Stimulated activated CD4-positive, alpha-beta T cell treated with anti-CD3 and anti-CD28 coated beads, TNF-alpha, amount 100 ng/mL, for 48 hours (primary cell): ENCODE measurements at regions not wholly inside any gene's neighbourhood (a gene's known extent, or its start where the extent isn't known, plus 50 kb on each side); places are given as distances from the start of the nearest gene placed in this dataset.
"Not testable (repeated sequence)": the region's sequence is repeated elsewhere in the genome, so short reads cannot be mapped to it uniquely, and the experiment has no call there.

Experiments
- DNase-seq, 3 donors: peaks; one replicate each; pipeline ENCODE4 v3.0.0-alpha.2; 2020; ENCODE audit warnings: low read depth in 3 of 3

DNA sequence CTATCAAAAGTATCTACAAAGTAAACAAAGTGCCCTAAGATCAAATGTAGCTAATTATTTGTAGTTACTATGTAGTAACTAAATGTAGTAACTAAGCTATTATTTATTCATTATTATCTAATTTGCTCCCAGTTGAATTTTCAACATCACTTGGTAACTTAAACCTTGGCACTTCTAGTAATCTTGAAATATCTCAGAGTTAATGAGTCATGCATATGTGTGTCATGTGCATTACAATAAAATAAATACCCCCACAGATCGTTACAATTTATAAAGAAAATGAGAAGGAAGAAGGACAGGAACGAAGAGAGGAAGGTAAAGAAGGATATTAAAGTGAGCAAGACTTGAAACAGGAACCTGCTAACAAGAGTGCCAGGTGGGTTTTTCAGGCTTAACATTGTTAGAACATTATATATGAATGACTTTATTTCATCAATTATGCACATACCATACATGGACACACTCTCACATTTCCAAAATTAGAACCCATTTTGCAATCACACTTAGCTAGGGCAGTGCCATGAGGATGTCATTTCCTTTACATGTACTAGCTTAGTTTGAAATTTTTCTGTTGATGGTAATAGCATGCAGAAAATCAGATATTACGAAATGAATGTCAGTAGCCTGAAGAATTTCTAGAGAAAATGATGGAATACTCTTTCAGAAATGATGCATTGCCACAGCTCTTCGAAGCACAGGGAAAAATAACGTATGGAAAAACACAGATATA is 1670.4 kb upstream of the AGA start:
- DNase-seq, result no peak

DNA sequence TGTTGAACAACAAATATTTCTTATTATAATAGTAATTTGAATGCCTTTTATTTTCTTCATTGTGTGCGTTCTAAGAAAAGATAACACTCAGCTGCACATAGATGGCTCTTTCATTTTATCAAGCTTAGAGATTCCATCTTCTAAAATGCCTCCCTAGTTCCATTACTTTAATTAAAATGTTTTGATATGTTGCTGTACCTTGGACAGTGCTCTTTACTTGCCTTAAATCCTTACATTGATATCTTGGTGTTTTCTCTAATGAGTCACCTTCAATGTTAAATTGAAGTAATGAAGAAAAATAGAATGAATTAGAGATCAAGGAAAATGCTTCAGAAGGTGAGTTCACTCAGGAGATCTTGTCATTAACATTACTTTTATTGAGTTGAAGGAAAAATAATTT is 1672.4 kb upstream of the AGA start:
- DNase-seq, result no peak

DNA sequence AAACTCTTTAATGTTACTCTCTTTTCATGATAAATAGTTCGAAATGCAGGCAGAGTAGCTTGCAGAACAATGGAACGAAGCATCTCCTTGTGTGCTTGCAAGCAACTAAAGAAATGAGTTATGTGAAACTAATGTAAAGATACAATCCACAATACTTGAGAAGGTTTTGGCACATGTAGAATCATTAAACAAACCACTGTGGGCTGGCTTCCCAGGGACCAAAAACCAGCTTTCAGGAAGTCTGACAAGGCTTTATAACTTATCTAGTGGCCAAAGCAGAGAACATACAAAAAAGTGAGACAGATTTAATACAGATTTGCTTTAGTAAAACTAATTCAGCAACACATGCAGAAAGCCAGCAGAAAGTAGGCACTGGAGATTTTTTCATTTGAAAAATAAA is 1673.8 kb upstream of the AGA start:
- DNase-seq, result no peak

DNA sequence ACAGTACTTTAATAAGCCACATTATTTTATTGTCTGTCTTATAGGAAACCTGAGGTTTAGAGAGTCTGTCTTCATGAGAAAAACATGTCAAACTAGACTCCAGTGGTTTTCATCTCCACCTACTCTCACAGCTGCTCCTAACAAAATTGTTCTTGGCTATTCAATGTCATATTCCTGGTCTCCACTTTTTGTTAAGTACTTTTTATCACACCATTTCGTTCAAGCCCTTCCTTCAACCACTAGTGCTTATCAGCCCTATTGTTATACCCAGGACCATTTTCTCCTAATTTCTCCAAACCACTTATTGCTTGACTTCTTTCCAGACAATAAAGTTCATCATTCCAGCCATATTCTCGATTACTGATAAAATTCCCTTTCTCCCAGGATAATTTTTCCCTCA is 1674.3 kb upstream of the AGA start:
- no peak for DNase-seq

DNA sequence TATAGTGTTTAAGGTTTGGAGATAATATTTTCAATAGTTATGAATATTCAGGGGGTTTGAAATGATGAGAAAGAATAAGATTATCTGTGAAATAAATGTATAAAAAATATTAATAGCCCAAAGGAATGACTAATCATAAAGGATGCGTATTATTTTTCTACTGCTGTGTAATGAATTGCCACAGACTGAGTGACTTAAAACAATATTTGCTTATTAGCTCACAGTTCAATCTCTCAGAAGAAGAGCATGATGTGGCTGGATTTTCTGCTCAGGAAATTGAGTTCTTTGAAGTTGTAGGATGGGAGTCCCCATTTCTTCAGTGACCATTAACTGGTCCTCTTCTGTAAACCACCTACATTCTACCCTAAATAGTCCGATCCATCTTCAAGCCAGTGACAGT is 1680.8 kb upstream of the AGA start:
- DNase-seq, result no peak

DNA sequence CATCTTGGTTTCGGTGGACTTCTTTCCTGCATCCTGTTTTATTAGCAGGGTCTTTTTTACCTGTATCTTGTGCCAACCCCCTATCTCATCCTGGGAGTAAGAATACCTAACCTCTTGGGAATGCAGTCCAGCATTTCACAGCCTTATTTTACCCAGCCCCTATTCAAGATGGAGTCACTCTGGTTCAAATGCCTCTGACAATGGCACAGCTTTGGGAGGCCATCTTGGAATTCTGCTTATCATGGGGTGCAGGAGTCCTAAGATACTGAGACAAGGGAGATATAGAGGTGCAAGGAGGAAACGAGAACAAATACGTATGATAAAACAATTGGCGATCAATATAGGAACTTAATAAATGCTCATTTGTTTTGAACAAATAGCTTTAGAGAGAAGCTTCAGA is 1682.2 kb upstream of the AGA start:
- DNase-seq, result no peak

DNA sequence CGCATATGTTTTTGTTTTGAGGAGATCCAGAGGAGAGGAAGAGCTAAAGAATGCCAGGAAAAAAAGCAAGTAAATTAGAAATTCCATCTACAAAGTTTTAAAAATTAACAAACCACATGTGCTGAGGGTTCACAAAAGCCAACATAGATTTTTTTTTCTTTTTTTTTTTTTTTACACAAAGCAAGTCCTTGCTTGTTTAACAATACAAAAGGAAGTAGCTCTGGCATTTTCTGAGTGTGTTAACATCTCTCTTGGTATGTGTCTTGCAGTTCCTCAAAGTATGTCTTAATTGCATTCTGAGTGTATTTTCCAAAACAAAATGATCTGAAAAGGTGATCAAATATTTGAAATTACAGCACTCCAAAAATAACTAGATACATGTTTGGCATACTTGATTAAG is 1682.7 kb upstream of the AGA start:
- DNase-seq, result no peak

DNA sequence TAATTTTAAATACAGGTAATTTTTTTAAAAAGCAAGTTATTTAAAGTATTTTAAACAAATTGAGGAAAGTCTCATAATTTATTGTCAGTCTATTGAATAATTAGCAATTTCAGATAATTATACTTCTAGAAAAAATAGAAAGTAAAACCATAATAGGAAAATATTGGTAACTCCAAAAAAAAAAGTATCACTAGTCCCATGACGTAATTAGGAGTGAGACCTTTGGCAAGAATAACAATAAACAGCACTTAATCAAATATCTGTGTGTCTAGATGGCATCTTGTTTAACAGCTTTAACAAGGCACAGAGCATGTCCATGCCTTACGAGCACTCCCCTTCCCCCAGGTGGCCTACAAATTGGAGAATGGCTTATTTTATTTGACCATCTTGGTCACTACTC is 1683.6 kb upstream of the AGA start:
- DNase-seq, result no peak

DNA sequence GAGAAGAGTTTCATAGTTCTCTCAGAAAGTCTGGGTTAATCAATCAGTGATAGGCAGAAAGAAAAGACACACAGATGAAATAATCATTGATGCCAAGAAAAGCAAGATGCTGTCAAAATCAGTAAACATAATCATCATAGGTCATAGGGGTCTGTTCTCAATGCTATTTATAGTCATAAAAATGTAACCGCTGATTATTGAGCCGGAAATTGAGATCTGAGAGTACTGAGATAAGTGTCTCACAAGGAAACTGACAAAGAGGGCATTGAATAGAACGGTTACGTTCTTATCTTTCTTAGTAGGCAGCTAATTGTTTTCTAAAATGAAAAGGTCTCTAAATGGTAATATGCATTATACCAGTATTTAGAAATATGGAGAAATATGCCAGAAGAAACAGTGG is 1686.1 kb upstream of the AGA start:
- no peak for DNase-seq

DNA sequence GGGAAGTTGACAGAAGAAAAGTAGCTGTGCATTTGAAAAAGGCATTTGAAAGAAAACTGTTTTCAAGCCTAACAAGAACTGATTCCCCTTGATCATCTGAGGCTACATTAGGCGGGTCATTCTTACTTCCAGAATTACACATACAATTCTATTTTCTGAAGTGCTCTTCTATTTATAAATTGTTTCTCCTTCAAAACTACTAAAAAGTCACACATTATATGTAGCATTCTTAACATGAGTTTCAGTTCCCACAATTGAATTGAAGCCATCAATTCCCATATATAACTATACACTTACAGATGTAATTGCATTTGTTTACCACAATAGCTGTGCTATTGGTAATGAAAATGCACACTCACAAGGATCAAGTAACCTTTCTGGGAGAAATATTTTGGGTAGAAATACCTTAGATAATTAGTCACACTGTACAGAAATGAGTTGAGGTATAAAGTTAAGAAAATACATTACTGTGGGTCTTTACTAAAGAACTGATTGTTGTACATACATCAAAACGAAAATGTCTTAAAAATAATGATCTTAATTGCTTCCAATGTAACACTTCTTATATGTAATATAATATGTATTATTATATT is 1688.0 kb upstream of the AGA start:
- no peak for DNase-seq

DNA sequence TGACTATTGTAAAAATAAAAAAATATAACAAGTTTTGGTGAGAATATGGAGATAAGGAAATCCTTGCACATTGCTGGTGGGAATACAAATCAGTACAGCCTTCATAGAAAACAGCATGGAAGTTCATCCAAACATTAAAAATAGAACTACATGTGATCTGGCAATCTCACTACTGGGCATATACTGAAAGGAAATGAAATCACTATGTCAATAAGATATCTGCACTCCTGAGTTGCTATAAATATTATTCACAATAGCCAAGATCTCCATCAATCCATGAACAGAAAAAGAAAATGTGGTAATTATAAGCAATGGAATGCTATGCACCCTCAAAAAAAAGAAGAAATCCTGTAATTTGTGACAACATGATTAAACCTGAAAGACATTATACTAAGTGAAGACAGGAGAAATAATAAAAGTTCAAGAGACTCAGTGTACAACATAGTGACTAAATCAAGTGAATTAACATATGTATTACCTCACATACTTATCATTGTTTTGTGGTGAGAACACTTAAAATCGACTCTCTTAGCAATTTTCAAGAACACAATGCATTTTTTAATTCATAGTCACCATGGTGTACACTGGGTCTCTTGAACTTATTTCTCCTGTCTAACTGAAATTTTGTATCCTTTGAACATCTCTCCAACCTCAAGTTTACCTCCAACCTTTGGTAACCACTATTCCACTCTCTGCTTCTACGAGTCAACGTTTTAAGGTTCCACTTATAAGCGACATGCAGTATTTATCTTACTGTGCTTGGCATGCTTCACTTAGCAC is 1703.7 kb upstream of the AGA start:
- DNase-seq, result no peak

DNA sequence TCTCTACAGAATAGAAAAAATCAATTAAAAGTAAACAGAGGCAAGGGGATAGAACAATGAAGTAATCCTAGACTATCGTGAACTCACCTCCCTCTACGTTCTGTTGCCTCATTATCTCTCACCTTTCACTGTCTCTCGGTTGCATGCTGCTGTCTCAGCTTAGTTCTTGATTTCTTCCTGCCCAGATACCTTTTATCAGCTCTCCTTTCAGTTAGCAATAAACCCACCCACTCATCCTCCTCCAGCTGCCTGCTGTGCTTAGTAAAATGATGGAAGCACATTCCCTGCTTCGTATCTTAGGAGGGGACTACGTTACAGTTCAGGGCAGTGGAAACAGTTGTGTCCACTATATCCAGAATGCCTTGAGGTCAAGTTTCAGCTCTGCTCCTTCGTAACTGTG is 1709.5 kb upstream of the AGA start:
- no peak for DNase-seq

DNA sequence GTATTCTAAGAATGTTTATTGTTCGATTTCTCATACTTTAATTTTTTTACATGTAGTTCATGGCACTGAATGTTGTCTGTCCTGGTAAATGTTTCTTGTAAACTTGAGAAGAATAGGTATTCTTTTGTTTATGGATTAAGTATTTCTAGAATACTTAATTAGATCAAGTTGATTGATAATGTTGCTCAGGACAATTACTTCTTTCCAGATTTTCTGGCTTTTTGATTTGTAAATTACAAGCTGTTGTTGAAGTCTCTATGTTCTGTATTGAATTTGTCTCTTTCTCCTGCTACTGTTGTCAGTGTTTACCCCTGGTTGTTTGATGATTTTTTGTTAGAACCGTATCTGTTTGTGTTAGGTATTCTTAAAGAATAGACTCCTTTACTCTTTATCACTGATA is 1720.9 kb upstream of the AGA start:
- no peak for DNase-seq

DNA sequence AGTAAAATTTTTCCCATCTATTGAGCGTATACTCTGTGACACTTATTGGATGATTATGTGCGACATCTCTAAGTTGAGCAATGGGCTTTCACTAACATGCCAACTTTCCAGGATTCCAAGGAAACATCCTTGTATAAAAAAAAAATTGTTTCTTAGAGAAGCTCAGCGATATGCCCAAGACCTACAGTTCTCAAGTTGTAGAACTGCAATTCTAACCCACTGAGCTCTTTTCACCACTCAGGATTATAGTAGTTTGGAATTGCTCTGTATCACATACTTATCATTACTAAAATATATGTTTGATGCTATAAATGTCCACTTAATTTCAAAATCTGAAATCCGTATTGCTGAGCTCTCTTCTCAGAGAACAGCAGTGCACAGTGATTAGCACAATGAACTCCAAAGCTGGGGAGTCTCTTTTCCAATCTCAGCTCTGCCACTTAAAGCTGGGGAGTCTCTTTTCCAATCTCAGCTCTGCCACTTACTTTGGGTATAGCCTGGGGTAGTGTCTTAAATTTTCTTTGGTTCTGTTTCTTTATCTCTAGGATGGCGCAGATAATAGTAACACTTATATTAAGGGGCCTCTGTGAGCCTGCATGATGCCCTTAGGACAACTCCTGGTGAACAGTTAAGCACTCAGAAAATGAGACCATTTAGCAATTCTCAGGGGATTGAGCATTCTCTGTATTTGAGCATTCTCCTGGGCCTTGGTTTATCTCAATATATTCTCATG is 1722.2 kb upstream of the AGA start:
- DNase-seq, result no peak

DNA sequence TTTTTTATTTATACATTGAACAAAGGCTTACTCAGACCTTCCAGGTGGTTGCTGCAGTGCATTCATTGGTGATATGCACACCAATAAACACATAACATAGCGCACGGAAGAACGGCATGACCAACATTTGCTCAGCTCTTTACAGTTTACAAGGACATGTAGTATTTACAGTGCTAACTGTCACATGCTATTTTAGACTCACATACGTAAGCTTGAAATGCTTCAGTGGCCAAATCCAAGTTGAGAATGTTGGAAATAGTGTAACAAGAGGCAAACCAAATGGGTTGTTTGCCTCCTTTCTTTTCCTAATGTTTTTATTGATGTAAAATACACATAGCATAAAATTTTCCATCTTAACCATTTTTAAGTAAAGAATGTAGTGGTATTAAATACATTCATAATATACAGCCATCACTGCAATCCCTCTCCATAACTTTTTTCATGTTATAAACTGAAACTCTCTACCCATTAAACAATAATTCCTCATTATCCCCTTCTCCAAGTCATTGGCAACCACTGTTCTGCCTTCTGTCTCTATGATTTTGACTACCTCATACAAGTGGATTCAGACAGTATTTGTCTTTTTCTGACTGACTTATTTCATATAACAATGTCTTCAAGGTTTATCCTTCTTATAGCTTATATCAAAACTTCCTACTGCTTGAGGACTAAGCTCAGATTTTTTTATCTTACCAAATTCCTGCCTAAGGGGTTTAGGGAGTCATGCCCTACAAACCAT is 1722.9 kb upstream of the AGA start:
- no peak for DNase-seq

DNA sequence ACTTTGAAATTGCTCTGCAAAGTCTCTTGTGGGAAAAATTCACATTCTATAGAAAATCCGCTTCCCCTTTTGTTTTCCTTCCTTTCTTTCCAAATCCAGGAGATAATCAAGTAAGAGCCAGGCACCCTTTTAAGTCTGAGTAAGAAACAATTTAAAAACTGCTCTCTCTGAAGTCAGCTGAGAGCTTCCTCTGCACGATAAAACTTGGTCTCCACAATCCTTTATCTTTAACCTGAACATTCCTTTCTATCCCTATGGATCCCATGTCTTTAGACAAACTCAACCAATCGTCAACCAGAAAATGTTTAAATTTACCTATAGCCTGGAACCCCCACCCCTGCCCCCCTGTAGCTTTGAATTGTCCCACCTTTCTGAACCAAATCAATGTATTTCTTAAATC is 1723.6 kb upstream of the AGA start:
- DNase-seq, result no peak

DNA sequence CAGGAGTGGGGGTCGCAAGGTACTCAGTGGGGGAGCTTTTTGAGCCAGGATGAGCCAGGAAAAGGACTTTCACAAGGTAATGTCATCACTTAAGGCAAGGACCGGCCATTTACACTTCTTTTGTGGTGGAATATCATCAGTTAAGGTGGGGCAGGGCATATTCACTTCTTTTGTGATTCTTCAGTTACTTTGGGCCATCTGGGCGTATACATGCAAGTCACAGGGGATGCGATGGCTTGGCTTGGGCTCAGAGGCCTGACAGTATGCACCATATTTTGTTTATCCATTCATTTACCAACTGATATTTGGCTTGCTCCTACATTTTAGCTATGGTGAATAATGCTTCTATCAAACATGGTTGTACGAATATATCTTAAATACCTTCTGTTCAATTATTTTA is 1728.1 kb upstream of the AGA start:
- not testable (repeated sequence) for DNase-seq

DNA sequence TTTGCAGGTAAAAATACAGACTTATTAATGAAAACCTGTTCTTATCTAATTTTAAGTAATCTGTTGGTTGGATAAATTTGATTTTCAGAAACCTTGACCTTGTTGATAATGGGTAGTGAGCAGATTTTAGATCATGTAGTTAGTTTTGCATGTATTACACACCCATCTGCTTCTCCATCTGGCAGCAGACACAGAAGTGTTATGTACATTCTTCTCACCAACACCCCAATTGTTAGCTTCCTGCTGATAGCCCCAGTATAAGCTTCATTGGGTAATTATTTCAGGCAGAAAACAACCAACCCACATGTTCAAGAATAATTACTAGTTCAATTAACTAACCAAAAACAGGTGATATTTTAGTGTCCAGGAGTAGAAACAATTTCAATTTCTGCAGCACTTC is 1740.5 kb upstream of the AGA start:
- DNase-seq, result no peak

DNA sequence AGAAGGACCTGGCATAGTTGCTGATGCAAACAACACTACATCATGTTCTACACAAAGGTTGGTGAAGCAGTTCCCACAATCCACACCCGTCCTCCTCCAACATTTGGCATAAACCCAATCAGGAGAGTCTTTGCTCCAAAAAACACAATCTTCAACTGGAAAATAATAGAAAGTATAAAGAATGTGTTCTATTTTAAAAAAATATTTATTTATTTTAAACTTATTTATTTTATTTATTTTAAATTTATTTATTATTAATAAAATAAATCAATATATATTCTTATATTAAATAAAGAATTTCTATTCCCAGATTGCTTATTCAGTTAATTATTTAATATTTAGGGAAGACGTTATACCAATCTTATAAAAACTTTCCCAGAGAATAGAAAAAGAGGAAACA is 1753.7 kb upstream of the AGA start:
- DNase-seq, result no peak

DNA sequence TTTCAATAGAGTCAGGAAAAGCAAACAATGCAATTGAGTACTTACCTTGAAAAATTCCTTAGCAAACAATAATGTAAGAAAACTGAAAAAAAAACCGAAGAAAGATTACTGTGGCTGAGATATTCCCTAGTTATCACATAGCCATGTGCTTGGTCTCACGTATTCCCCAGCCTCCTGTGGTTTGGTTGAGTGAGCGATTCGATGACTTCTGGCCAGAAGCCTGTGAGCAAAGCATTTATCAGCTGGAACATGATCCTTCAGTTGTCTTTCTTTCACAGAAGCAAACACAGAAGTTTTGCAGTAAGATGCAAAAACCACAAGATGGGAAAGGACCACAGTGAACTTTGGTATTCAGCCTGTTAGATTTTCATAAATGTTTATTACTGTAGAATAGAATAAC is 1754.3 kb upstream of the AGA start:
- DNase-seq, result no peak

DNA sequence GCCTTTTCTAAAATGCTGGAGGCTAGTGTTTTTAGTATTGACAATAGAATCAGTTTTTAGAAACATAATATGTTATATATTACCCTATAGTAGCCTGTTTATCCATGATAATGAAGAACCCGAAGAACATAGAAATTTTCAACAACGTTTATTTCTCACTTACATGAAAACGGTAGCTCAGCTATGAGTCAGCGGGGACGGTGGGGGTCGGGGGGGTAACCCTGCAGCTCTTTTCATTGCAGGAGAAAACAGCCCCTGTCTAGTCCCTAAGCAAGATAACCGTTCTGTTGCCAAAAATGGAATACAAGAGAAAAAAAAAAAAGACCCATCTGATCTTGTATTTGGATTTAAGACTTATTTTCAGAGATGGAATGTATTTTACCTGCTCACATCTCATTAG is 1758.4 kb upstream of the AGA start:
- no peak for DNase-seq

DNA sequence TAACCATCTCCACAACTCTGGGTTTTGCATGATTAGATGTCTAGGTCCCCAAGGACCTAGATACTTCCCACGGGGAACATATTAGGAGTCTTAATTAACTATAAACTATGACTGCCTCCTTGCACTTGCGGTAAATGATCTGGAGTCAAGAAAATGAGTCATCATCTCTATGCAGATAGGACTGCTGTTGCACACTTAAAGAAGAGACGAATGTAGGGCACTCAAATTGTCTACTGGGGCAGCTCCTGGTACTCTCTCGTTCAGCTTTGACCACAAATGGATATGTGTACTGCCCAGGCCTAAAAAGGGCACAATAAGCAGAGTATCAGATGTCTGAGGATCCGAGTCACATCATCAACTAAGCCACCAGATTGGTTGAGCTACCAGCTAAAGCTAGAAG is 1783.4 kb upstream of the AGA start:
- DNase-seq, result no peak
